ENCODE measurements at regions not wholly inside any gene's neighbourhood (a gene's known extent, or its start where the extent isn't known, plus 50 kb on each side); places are given as distances from the start of the nearest gene placed in this dataset.

DNA sequence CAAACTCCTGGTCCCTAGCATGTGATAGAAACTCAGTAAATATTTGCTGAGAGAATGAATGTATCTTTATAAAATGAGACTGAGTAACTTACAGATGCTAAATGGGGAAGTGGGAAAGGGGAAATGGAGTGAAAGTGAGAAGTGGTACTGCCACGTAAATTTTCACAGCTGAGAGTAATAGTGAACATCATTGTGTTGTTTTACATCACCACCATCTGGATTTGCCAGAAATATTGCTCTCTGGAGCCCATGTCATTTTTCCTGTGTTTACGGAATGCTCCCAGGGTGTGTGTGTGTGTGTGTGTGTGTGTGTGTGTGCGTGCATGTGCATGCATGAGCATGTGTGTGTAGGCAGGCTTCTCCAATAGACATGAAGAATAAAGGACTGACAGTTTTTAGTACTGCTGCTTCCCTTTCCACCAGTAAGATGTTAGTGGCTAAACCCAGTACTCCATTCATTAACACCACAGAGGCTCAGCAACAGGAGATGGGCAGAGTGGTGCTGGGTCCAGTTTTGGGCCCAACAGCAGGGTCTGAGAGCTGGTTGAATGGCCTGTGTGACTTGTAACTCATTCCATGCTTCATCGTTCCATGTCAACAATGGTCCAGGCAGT is 57.3 kb downstream of the DIPK2A start:
- TF ChIP-seq, protein P1, sequence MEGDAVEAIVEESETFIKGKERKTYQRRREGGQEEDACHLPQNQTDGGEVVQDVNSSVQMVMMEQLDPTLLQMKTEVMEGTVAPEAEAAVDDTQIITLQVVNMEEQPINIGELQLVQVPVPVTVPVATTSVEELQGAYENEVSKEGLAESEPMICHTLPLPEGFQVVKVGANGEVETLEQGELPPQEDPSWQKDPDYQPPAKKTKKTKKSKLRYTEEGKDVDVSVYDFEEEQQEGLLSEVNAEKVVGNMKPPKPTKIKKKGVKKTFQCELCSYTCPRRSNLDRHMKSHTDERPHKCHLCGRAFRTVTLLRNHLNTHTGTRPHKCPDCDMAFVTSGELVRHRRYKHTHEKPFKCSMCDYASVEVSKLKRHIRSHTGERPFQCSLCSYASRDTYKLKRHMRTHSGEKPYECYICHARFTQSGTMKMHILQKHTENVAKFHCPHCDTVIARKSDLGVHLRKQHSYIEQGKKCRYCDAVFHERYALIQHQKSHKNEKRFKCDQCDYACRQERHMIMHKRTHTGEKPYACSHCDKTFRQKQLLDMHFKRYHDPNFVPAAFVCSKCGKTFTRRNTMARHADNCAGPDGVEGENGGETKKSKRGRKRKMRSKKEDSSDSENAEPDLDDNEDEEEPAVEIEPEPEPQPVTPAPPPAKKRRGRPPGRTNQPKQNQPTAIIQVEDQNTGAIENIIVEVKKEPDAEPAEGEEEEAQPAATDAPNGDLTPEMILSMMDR (conservative IDR thresholded peaks at IDR 0.05 in 1 of 2, IDR thresholded peaks at IDR 0.05 in 1 of 2; ENCODE audit: low read depth in 1 of 2, low read length in 2 of 2), result no peak
- TF ChIP-seq EZH2 (IDR thresholded peaks at IDR 0.05; ENCODE audit: low read length, missing control alignments), result no peak
